ENCODE measurements at regions not wholly inside any gene's neighbourhood (a gene's known extent, or its start where the extent isn't known, plus 50 kb on each side); places are given as distances from the start of the nearest gene placed in this dataset.

DNA sequence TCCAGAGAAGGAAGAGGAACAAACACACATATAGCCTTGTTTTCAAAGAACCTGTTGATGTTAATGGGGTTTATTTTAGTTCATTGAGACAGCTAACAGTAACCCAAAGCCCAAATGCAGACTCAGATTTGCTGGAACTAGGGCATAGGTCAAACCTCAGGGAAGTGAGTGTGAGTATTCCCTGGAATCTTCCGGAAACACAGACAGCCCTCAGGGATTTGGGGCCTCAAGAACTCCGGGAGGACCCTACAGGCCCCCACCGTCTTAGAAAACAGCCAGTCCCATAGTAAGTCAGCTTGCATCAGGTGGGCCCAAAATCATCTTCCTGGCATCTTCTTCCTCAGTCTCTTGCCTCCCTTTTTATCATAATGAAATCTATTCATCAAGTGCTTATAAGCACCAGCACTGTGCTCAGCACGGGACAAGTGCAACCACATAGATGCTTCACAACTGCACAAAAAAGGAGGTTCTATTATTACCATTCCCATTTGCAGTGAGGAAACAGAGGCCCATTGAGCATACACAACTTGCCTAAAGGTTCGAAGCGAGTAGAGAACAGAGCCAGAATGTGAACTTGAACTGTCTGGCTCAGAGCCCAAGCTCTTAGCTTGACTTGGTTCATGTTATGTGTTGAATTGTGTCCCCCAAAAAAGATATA, 50.2 kb upstream of the BCL11A start:
- FAIRE-seq (no peak), DNase-seq (ENCODE audit: low spot score) (no peak)

DNA sequence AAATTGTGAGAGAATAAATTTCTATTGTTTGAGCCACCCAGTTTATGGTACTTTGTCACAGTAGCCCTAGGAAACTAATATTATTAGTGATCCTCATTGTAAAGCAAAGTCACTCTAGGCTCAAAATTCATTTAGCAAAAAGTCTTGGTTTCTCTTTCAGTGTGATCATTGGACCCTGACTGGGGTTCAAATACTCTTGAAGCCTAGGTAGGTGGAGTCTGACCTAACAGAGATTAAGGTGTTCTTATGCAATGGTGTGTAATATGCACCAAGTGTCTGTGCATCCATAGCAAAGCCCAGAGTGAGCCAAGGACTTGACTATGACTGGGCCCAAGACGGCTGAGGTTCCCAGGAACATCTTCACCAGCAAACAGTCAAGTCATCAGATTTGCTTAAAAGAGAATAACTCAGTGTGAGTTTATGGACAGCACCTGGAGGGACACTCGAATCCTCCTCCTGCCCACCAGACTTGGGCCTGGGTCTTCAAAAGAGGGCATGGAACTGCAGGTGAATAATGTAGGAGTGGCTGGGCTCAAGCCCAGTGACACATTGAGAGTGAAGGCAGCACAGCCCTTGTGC, 51.1 kb upstream of the BCL11A start:
- no peak for DNase-seq (ENCODE audit: low spot score)
- FAIRE-seq, result no peak

DNA sequence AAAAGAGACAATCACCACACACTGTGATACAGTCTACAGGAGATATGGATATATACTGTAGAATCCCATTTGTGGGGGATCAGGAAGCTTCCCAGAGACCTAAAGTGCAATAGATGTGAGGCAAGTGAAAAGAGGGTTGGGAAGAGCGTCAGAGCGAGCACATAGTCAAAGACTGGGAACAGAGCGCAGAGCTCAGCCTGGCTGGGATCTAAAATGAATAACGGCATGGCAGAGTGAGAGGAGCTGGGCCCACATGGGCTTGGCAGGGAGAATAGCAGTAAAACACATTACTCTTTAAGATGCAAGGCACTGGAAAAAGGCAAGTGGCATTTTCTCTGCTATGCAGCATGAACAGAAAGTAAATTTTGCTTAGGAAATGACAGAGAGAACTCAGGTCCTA, 52.4 kb upstream of the BCL11A start:
- no peak for FAIRE-seq
- no peak for DNase-seq (ENCODE audit: low spot score)

DNA sequence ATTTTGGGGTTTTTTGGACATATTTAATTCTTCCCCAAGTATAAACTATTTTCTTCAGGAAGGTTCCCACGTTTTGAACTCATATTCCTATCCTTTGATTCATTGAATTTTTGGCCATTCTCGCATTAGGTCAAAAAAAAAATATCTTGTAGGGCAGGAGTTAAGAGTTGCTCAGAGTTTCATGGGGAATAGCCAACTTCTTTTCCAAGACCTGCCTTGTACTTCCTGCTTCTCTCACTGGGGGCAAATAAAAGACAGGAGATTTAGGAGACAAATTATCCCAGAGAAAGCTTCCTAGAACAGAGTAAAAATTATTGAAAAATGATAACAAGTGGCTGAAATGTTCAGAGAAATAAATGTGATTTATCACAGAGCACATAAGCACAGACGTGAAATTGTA, 55.2 kb upstream of the BCL11A start:
- FAIRE-seq (no peak), DNase-seq (ENCODE audit: low spot score) (no peak)

DNA sequence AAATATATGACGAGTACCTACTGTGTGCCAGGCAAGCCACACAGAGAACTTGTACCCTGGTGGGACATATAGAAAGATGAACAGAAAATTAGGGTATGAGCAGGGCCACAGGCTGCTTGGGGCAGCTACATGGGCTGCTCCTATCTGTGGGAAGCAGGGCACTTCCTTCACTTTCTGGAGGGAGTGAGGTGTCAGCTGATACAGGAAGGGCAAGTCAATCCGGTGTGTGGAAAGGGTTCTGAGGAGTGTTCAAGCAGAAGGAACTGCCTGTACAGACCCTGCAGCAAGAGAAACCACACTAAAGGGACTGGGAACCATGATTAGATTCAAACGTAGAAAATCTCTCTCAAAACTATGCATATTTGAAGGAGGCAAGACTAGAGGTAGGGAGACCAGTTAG, 58.6 kb upstream of the BCL11A start:
- no peak for DNase-seq (ENCODE audit: low spot score)
- no peak for FAIRE-seq

DNA sequence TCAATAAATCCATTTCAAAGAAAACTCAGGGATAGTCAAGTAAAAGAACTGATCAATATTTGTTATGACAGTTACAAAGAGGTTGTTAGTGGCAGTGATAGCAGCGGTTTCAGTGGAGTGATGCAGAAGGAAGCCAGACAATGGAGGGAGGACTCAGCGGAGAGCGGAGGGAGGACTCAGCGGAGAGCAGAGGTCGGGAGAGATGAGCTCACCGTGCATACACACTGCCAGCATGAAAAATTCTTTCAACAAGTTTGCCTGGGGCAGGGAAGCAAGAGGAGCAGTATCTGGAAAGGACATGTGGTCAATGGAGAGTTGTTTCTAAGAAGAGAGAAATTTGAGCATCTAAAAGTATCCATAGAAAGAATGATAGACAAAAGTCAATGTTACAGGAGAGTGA, 60.9 kb upstream of the BCL11A start:
- DNase-seq (ENCODE audit: low spot score) (no peak), FAIRE-seq (no peak)

DNA sequence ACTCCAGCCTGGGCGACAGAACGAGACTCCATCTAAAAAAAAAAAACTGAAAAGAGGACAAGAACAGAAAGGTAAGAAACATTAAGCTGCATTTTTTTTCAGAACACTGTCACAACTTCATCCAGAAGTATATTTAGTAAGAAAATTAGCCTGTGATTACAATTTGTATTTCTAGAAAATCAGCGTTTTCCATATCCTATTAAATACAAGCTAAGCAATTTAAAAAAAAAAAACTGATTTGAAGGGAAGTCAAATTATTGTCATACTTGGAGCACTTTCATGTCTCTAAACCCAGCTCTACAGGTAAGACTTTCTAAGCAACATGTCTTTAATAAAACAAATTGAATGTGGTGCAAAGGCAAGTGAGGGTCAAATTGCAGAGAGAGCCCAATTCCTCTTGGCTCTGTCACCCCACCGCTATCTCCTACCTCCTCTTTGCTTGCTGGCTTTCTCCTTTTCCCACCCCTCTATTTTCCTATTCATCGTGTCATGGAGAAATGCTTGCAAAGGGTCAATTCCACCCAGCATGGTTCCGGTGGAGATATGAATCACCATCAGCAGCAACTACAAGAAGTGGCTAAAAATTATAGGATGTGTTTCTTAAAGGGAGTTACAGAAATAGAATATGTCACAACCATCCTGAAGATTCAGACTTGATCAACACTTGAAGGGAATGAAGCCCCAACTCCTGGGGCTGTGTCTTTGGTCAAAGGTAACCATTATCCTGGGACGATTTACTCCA, 68.4 kb upstream of the BCL11A start:
- no peak for FAIRE-seq
- DNase-seq (ENCODE audit: low spot score), result no peak

DNA sequence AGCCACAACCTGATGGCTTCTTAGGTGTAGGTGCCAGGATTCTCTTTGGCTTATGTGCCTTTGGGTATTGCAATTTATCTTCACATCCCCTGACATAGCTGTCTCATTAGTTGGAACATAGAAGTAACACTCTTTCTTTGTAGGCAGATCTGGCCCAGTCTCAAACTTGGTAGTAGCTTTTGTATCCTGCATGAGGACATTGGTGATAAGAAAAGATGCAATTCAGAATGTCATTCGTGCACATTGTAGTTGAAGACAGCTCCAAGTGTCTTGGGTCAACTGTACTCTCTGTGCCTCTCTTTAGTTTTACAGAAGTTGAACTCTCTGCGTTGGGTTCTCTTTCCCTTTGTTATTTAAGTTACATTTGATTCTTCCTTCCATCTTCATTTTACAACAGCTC, 69.6 kb upstream of the BCL11A start:
- DNase-seq (ENCODE audit: low spot score), result no peak
- no peak for FAIRE-seq

DNA sequence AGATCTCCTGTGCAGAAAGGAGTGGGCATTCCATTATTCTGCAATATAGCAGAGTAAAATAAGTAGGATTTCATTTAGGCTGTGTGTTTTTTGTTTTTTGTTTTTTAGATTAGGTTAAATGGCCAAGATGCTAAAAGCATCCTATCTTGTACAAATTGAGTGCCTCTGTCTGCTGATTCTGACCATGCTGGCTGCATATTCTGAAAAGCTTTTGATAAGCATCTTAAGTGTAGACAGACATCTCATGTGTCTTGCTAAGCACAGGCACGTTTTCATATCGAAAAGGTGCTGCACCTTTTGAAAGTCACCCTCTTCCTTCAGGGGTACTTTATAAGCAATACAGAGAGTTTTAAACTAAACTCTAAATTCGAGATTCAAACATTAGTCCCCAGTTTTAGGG, 74.0 kb upstream of the BCL11A start:
- FAIRE-seq (no peak), DNase-seq (ENCODE audit: low spot score) (no peak)

DNA sequence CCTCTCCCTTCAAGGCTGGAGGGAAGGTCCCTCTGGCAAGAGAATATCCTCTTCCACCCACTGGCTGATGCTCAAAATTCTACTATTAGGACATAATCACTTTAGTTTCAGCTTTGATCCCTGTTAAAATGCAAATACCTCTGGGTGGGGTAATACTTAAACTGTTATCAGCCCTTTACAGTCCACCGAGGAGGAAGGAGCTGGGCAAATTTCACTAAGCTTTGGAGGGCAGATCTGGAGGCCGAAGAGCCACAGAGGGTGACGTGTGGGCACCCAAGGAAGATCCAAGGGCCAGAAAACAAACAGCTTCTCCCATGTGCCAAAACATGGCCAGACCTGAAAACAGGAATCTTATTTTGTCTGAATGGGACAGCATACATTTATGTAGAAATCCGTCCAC, 74.6 kb upstream of the BCL11A start:
- no peak for FAIRE-seq
- no peak for DNase-seq (ENCODE audit: low spot score)

DNA sequence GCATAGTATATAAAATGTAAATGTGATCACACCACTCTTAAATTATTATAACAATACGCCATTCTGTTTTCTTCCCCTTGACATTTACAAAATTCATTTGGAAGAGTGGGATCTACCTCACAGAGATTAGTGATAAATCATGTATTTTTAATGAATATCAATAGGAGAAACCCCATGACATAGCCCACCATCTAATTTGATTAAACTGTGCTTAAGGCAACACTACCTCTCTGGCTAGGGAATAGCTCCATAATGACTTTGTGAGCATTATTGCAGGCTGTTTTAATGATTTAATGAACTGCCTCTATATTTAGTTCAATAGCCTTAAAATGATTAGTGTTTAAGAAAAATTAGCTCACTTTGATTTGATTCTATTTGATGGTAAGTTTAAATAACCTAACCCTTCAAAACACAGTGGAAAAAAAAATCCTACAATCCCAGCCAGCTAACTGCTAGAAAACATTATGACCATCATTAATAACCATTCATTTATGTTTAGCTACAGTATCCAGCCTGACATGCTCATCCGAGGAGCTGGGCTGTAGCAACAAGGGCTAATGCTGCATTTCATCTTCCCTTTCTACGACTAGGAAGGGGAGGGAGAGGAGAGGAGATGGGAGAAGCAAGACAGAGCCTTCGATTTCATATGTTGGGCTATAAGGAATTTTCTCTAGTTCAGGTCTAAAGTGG, 75.3 kb upstream of the BCL11A start:
- DNase-seq (ENCODE audit: low spot score) (no peak), FAIRE-seq (no peak)

DNA sequence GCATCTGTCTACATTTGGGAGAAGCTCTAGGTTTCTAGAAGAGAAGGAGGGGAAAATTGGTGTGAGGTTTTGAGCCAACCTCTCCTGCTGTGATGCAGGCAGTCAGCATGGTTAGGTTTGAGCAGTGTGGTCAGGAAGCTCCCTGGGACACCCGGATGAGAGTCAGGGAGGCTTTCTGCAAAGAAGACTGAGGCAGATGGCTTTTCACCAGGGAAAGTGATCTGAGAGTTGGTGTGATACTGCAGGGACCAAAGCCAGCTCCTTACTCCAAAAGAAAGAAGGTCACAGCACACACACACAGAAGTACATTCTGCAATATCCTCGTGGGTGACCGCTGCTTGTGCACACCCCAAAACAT, 75.8 kb upstream of the BCL11A start:
- no peak for FAIRE-seq
- no peak for DNase-seq (ENCODE audit: low spot score)

DNA sequence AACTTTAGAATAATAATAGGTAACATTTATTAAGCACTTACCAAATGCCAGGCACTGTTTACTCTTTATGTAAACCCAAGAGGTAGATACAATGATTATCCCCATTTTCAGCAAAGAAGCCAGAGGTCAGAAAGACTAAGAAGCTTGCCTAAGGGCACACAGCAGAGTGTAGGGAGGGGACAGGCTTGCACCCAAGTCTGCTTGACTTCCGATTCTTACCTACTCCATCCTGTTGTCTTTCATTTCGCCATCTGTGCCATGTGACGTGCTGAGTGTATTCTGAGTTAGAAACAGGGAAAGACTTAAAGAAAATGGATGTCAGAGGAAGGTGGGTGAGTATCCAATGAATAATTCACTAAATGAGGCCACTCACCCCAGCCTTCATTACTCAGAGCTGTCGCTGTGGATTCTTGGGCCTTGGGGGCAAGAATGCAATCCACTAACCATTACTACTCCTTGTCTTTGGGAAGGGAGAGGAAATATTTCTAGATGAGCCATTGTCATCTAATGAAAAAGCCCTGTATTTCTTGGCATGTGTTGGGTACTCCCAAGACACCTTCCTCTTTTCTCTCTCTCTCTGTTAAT, 76.4 kb upstream of the BCL11A start:
- DNase-seq (ENCODE audit: low spot score) (no peak), FAIRE-seq (no peak)

DNA sequence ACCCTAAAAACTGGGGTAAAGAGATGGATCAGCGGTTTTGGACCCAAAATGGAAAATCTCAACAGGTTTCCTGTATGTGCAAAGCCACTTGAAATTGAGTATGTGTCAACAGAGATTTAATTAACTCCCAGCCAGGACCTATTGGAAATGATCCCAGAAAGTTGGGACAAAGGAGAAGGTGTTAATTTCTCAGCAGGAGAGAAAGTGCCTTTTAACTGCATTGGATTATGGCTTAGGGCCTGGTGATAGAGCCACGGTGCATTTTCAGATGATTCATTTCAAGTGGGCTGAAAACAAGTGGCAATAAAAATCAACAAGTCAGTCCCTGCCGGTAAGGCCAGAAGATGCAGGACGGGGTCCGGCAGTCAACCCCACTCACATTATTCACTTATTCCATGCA, 80.2 kb upstream of the BCL11A start:
- DNase-seq (ENCODE audit: low spot score) (no peak), FAIRE-seq (no peak)

DNA sequence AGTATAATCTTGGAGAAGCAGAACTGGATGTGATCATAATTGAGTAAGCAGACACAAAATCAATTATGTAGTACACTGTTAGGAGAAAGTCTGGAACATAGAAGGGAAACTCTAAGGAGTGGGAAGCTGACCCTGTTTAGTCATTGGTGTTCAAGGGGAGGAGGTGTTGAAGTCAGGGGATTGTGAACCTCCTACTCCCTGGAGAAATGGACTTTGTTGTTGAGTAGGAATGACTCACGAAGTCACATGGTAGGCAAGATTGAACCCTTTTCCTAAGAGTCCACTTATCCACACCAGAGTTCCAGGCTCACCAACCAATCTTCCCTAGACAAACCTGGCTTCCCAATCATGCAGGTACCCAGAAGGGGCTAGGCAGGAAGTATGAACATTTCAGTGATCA, 81.0 kb upstream of the BCL11A start:
- DNase-seq (ENCODE audit: low spot score) (no peak), FAIRE-seq (no peak)

DNA sequence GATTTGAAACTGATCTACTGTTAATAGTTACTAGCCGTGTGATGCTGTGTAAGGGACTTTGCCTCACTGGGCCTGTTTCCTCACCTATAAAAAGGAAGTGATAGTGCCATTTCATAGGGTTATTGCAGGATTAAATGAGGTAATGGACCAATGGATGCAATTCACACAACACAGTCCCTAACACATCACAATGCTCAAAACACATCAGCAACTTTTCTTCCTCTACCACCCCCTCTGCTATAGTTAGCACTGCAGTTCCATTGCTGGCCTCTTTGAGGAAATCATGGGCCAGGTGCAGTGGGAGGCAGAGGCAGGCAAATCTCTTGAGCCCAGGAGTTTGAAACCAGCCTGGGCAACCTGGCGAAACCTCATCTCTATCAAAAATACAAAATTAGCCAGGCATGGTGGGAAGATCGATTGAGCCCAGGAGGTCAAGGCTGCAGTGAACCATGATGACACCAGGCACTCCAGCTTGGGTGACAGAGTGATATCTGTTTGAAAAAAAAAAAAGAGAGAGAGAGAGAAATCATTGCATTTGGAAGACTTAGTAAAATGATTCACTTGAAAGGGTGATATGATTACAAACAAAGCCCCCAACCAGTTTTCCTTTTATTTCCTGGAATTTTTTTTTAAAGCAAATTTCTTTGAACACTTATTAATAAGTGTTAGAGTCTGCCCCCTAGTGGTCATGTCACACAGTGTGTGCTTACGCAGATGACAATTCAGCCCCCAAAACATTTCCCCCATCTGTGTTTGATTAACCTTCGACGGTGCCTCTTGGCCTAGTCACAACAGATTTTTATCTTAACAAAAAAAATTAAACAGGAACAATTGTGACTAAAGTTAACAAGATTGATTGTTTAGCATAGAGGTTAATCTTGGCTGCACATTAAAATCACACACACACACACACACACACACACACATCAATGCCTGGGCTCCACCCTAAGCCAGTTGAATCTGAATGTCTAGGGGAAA, 88.6 kb upstream of the BCL11A start:
- FAIRE-seq (no peak), DNase-seq (ENCODE audit: low spot score) (peak; percentile 9)

DNA sequence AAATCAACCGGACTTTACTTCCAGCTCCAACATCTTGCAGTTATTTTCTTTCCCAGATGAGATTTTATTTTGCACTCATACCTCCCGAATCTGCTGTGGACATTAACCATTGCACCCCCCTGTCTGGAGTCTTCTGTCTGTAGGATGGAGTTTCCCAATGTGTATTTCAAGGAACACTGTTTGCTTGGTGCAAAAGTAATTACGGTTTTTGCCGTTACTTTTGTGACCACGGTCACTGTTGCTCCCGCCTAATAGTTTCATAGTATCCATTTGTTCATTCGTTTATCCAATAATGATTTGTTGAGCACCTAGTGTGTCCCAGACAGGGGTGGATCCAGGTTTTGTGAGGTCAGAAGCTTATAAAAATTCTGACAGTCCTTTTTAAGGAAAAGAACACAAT, 90.3 kb upstream of the BCL11A start:
- FAIRE-seq, result no peak

DNA sequence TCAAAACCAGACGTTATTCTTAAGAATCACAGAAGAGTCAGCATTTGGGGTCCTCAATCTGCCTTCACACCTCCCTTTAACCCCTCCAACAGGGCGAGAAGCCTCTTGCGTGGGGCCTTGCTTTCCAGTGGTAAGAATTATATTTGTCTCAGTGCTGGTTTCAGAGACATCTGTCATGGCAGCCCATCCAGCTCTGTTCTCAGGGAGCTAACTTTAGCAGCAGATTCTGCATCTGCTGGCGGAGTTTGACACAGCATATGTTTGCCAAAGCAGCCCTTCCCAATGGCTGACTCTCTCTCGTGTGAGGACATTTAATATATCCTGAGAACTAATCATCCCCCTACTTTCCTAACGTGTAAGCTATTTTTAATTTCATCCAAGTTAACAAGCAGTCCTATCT, 91.5 kb upstream of the BCL11A start:
- FAIRE-seq, result no peak
- DNase-seq (ENCODE audit: low spot score), result no peak

More for the DNA sequence above, 90.3 kb upstream of the BCL11A start:
- DNase-seq (ENCODE audit: low spot score), result no peak

DNA sequence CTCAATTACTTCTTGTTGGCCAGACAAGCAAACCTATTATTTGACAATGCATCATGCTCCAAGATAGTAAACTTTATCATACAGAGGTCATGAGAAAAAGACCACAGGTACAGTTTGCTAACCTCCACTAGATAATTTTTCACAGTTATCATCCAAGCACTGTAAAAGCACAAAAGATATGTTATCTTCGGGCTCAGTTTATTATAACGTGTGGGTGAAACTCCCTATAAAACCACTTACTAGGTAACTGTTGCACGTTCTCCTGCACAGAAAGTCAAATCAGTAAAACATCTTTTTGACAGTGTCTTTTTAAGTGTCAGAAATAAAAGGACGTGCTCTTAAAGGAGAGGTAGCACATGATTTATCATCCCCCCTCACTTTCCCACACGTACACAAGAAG, 94.7 kb upstream of the BCL11A start:
- FAIRE-seq (no peak), DNase-seq (ENCODE audit: low spot score) (no peak)

DNA sequence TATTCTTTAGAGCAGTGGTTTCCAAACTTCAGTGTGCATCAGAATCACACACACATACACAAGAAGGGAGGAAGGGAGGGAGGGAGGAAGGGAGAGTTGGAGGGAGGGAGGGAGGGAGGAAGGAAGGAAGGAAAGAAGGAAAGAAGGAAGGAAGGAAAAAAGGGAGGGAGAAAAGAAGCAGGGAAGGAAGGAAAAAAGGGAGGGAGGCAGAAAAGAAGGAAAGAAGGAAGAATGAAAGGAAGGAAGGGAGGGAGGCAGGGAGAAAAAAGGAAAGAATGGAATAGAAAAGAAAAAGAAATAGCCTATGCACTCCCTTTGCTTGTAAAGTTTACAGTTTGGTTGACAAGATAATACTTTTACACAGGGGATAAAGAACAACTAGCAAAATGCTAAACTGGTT, 96.3 kb upstream of the BCL11A start:
- no peak for FAIRE-seq

DNA sequence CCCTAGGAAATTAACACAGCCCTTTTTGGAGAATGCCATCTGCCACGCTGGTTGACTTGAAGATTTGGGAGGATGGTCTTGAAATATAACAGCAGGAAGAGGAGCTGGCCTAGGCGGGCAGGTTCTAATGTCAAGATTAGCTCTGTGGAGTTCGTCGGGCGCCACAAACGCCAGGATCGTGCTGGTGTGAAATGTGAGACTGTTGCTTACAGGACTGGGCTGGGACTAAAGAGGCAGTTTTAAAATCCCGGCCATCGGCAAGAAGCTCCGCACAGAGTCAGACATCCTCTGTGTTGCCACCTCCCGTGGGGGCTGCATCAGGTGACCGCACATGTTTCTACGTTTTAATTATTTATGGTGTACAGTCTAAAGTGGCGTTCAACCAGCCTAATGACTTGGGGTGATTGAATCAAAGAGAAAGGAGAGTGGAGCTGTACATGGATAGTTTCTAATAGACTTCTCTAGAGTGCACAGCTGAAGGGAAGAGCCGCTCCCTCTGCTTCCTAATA, 99.4 kb upstream of the BCL11A start:
- no peak for FAIRE-seq

More for the DNA sequence above, 96.3 kb upstream of the BCL11A start:
- no peak for DNase-seq (ENCODE audit: low spot score)

More for the DNA sequence above, 99.4 kb upstream of the BCL11A start:
- DNase-seq (ENCODE audit: low spot score), result no peak

Measured in RCC 7860 (cell line).